Uterus (tissue), 2 donors: ENCODE measurements at regions not wholly inside any gene's neighbourhood (a gene's known extent, or its start where the extent isn't known, plus 50 kb on each side); places are given as distances from the start of the nearest gene placed in this dataset.

ENCODE experiments used
- POLR2A ChIP-seq, 2 donors: fragments of 450-650 bp; IDR thresholded peaks; one replicate each; pipeline ENCODE4 v1.6.1; 2016; ENCODE audit warnings: antibody characterized with exemption in 2 of 2, mild to moderate bottlenecking in 1 of 2, moderate library complexity in 1 of 2
- TF ChIP-seq, protein P1 (sequence below), 4 experiments: fragments of 200-600 bp in 2 of 4; fragments of 450-650 bp in 2 of 4; sonication (generic) in 2 of 4; IDR thresholded peaks; one replicate each; pipeline ENCODE4 v1.5.1; 2016 to 2019; ENCODE audit warnings: antibody characterized with exemption in 4 of 4, mild to moderate bottlenecking in 2 of 4, moderate library complexity in 1 of 4

- TF ChIP-seq, protein P1, sequence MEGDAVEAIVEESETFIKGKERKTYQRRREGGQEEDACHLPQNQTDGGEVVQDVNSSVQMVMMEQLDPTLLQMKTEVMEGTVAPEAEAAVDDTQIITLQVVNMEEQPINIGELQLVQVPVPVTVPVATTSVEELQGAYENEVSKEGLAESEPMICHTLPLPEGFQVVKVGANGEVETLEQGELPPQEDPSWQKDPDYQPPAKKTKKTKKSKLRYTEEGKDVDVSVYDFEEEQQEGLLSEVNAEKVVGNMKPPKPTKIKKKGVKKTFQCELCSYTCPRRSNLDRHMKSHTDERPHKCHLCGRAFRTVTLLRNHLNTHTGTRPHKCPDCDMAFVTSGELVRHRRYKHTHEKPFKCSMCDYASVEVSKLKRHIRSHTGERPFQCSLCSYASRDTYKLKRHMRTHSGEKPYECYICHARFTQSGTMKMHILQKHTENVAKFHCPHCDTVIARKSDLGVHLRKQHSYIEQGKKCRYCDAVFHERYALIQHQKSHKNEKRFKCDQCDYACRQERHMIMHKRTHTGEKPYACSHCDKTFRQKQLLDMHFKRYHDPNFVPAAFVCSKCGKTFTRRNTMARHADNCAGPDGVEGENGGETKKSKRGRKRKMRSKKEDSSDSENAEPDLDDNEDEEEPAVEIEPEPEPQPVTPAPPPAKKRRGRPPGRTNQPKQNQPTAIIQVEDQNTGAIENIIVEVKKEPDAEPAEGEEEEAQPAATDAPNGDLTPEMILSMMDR (IDR thresholded peaks at IDR 0.05), result no peak
- TF ChIP-seq POLR2A (IDR thresholded peaks at IDR 0.05), result no peak
Measured at GRCh38 chr2:239621611-239622010, 220.8 kb upstream of the HDAC4 start.
